T-cell (primary cell): ENCODE measurements at regions not wholly inside any gene's neighbourhood (a gene's known extent, or its start where the extent isn't known, plus 50 kb on each side); places are given as distances from the start of the nearest gene placed in this dataset.

Source experiments
- ATAC-seq, 4 experiments: fragments of 200-7000 bp in 3 of 4; fragments of 150-1000 bp in 1 of 4; cut with Tn5 transposase; replicated peaks in 1 of 4; 1 replicate in 3 of 4; 2 replicates in 1 of 4; pipeline ENCODE4 v1.10.0; 2021; ENCODE audit warnings: moderate library complexity in 3 of 4, mild to moderate bottlenecking in 2 of 4, moderate number of reproducible peaks in 1 of 4
- CTCF ChIA-PET, 2 donors: fragments of 300-600 bp; sonication (Branson Sonifier 250); formaldehyde crosslinking; loops; one replicate each; lab custom pipeline; 2022; ENCODE audit warnings: antibody characterized with exemption in 2 of 2; lab: Charles Lee
- POLR2A ChIA-PET, 2 donors: fragments of 300-600 bp; sonication (Branson Sonifier 250); formaldehyde crosslinking; loops; one replicate each; lab custom pipeline; 2022; ENCODE audit warnings: antibody characterized with exemption in 2 of 2; lab: Charles Lee
- DNase-seq, 35 experiments: peaks; one replicate each; pipeline versions ENCODE4 v3.0.0 to v3.0.0-alpha.2; 2013 to 2023
- H3K27ac ChIP-seq: one replicate; pipeline ENCODE4 v1.5.1; 2013; ENCODE audit warnings: low read length
- H3K27me3 ChIP-seq, 2 experiments: replicated peaks in 1 of 2; 1 replicate in 1 of 2; 2 replicates in 1 of 2; pipeline versions ENCODE4 v1.6.1 to v1.7.0; 2013; ENCODE audit warnings: low read length in 1 of 2, mixed read lengths in 1 of 2; ENCODE audit not compliant: control insufficient read depth in 2 of 2, insufficient read depth in 2 of 2; ENCODE audit errors: extremely low read depth in 1 of 2
- H3K36me3 ChIP-seq, 2 donors: 1 replicate in 1 of 2; 2 replicates in 1 of 2; pipeline versions ENCODE4 v1.6.1 to v1.7.0; 2013; ENCODE audit warnings: low read length in 1 of 2; ENCODE audit not compliant: control insufficient read depth in 2 of 2, insufficient read depth in 1 of 2; ENCODE audit errors: extremely low read depth in 1 of 2
- H3K4me1 ChIP-seq, 2 experiments: 1 replicate in 1 of 2; 2 replicates in 1 of 2; pipeline versions ENCODE4 v1.6.1 to v1.7.0; 2013; ENCODE audit warnings: low read length in 2 of 2, mixed read lengths in 1 of 2; ENCODE audit not compliant: insufficient read depth in 2 of 2, control insufficient read depth in 1 of 2; ENCODE audit errors: extremely low read depth in 1 of 2
- H3K4me3 ChIP-seq, 2 donors: 1 replicate in 1 of 2; 2 replicates in 1 of 2; pipeline versions ENCODE4 v1.5.1 to v1.7.0; 2013; ENCODE audit warnings: mild to moderate bottlenecking in 2 of 2, low read length in 1 of 2, moderate library complexity in 1 of 2; ENCODE audit not compliant: control insufficient read depth in 1 of 2; ENCODE audit errors: extremely low read depth in 1 of 2
- H3K9me3 ChIP-seq: 2 replicates; pipeline ENCODE4 v1.7.0; 2013
- H3K27ac Mint-ChIP-seq, 2 donors: one replicate each; pipeline ENCODE4 v1.8.0; 2020 to 2021; ENCODE audit warnings: mild to moderate bottlenecking in 2 of 2, mixed read lengths in 2 of 2
- H3K27me3 Mint-ChIP-seq, 2 donors: one replicate each; pipeline ENCODE4 v1.8.0; 2021 to 2022; ENCODE audit warnings: mixed read lengths in 2 of 2
- H3K36me3 Mint-ChIP-seq: one replicate; pipeline ENCODE4 v1.8.0; 2021; ENCODE audit warnings: mixed read lengths
- H3K4me1 Mint-ChIP-seq, 3 donors: one replicate each; pipeline ENCODE4 v1.8.0; 2020 to 2022; ENCODE audit warnings: mixed read lengths in 3 of 3, mild to moderate bottlenecking in 1 of 3
- H3K4me3 Mint-ChIP-seq, 3 donors: one replicate each; pipeline ENCODE4 v1.8.0; 2020 to 2022; ENCODE audit warnings: mild to moderate bottlenecking in 3 of 3, mixed read lengths in 3 of 3, moderate library complexity in 3 of 3
- H3K9me3 Mint-ChIP-seq, 3 donors: one replicate each; pipeline ENCODE4 v1.8.0; 2020 to 2022; ENCODE audit warnings: mixed read lengths in 3 of 3
- WGBS: methylation state at CpG from one replicate; pipeline ENCODE4 v1.1.5; 2013; ENCODE audit warnings: missing lambda C conversion rate; ENCODE audit not compliant: insufficient coverage; 5-methylcytosine and 5-hydroxymethylcytosine counted together

DNA sequence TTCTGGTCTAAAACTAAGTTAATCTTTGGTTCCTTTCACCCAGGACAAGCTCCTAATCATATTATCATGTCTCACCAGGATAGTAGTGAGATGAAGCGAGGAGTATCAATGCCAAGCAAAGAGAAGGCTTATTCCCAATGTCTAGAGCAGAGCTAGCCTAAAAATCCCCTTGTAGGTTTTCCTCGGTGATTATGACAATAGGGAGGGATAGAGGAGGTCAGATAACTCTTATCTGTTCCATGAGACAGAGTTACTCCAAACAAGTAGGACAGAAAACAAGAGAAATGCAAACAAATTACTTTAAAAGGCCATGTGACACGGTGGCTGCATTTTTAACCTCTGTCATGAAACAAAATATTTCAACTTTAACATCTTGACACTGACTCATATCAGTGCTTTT lies 623.1 kb downstream of the ADCYAP1 start:
- no peaks in the 10 kb centered on the region for H3K36me3 ChIP-seq
- H3K9me3 ChIP-seq: no peaks in the 10 kb centered on the region
- Mint-ChIP-seq H3K4me1 (no peaks in the 10 kb centered on the region), H3K27ac (no peak overlapping the region), H3K27me3 (no peaks in the 10 kb centered on the region), H3K36me3 (no peaks in the 10 kb centered on the region), H3K4me3 (no peak overlapping the region), H3K9me3 (peaks cover 3 to 9% (median 4%) of the 10 kb centered on the region in 3 donors)
- H3K27ac ChIP-seq: no peak overlapping the region
- POLR2A ChIA-PET: no interaction called here
- DNase-seq: no peak
- no peaks in the 10 kb centered on the region for H3K27me3 ChIP-seq
- no peak overlapping the region for H3K4me3 ChIP-seq
- WGBS: 60% methylated on average over 1 of the region's 3 CpGs
- H3K4me1 ChIP-seq: no peaks in the 10 kb centered on the region
- CTCF ChIA-PET: no interaction called here
- ATAC-seq: no peak

DNA sequence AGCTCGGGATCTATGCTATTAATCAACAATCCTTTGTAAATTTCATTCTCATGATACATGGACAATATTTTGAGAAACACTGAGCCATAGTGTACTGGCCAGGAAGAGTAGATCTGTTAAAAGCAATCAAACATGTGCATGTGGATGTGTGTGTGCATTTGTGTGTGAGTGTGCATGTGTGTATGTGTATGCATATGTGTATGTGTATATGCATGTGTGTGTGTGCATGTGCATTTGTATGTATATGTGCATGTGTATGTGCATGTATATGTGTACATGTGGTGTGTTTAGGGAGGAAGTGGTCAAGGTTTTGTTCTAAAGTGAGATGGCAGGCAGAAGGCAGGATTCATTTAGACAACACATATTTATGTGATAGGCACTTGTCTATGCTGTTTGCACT lies 623.8 kb downstream of the ADCYAP1 start:
- no peak overlapping the region for H3K27ac Mint-ChIP-seq
- WGBS: no CpG with 5 or more reads among the region's 1 CpG
- no peaks in the 10 kb centered on the region for H3K4me1 ChIP-seq

DNA sequence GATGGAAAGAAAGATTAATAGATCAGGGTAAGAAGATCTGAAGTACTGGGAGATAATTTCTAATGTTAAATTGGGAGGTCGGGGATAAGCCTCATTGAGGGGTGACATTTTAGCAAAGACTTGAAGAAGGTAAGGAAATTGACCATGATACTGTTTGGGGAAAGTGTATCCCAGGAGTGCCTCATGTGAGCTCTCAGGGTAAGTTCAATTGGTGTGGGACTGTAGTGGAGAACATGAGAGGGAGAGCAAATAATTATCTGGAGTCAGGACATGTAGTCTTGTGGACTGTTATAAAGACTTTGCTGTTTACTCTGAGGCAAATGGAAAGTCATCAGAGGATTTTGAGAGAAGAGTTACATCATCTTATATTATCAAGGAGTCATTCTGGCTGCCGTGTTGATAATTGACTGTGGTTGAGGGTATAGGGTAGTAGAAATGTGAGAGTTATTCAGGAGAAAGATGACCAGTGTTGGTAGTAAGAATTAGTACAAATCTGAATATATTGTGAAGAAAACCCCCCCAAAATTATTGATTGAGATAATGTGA lies 624.4 kb downstream of the ADCYAP1 start:
- Histone ChIP-seq H3K4me3 (no peak overlapping the region), H3K4me1 (no peaks in the 10 kb centered on the region), H3K36me3 (no peaks in the 10 kb centered on the region), H3K27me3 (no peaks in the 10 kb centered on the region), H3K27ac (no peak overlapping the region), H3K9me3 (no peaks in the 10 kb centered on the region)
- CTCF ChIA-PET: no interaction called here
- no peak overlapping the region for H3K4me3 Mint-ChIP-seq
- 67% methylated on average over 1 of the region's 2 CpGs for WGBS
- ATAC-seq (no peak), DNase-seq (no peak)
- H3K9me3 Mint-ChIP-seq: peaks cover 3 to 9% (median 4%) of the 10 kb centered on the region in 3 donors
- no peaks in the 10 kb centered on the region for H3K4me1 Mint-ChIP-seq
- H3K27ac Mint-ChIP-seq: no peak overlapping the region
- H3K27me3 Mint-ChIP-seq: no peaks in the 10 kb centered on the region
- no peaks in the 10 kb centered on the region for H3K36me3 Mint-ChIP-seq
- POLR2A ChIA-PET: no interaction called here

More for the DNA sequence above, 623.8 kb downstream of the ADCYAP1 start:
- Histone ChIP-seq H3K9me3 (no peaks in the 10 kb centered on the region), H3K27ac (no peak overlapping the region), H3K27me3 (no peaks in the 10 kb centered on the region), H3K4me3 (no peak overlapping the region), H3K36me3 (no peaks in the 10 kb centered on the region)
- Mint-ChIP-seq H3K27me3 (no peaks in the 10 kb centered on the region), H3K9me3 (peaks cover 3 to 9% (median 4%) of the 10 kb centered on the region in 3 donors), H3K4me3 (no peak overlapping the region), H3K4me1 (no peaks in the 10 kb centered on the region), H3K36me3 (no peaks in the 10 kb centered on the region)
- ChIA-PET CTCF (no interaction called here), POLR2A (no interaction called here)
- DNase-seq: no peak
- no peak for ATAC-seq

DNA sequence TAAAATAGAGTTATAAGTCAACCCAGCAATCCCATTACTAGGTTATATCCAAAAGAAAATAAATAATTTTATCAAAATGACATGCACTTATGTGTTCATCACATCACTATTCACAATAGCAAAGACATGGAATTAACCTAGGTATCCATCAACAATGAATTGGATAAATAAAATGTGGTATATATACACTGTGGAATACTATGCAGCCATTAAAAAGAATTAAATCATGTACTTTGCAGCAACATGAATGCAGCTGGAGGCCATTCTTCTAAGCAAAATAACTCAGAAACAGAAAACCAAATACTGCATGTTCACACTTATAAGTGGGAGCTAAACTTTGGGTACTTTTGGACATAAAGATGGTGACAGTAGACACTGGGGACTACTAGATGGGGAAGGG lies 626.0 kb downstream of the ADCYAP1 start:
- no peak overlapping the region for H3K4me3 Mint-ChIP-seq
- ATAC-seq: no peak
- no peaks in the 10 kb centered on the region for H3K4me1 Mint-ChIP-seq
- H3K27me3 Mint-ChIP-seq: no peaks in the 10 kb centered on the region
- no peak overlapping the region for H3K27ac Mint-ChIP-seq
- no peak overlapping the region for H3K4me3 ChIP-seq
- POLR2A ChIA-PET: no interaction called here
- no peak for DNase-seq
- H3K27ac ChIP-seq: no peak overlapping the region
- H3K36me3 Mint-ChIP-seq: no peaks in the 10 kb centered on the region
- H3K9me3 Mint-ChIP-seq: peaks cover 3 to 9% (median 4%) of the 10 kb centered on the region in 3 donors
- no peaks in the 10 kb centered on the region for H3K9me3 ChIP-seq
- CTCF ChIA-PET: no interaction called here
- H3K36me3 ChIP-seq: no peaks in the 10 kb centered on the region
- no peaks in the 10 kb centered on the region for H3K27me3 ChIP-seq
- no peaks in the 10 kb centered on the region for H3K4me1 ChIP-seq

DNA sequence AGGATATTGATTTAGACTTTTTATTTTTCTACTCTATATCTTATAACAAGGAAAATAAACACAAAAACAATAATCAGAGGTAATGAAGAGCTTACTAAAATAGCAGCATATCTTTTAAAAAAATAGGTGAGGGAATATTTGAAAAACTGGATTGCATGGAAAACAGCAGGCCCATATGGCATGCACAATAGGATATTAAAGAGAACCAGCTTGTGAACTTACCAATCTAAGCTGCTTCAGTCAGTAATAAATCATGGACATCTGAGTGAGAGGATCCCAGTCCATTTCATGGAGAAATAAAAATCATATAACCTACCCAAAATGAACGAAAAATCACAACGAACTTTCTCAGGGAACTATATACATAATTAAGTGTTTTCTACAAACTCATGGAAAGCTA lies 634.6 kb downstream of the ADCYAP1 start:
- Histone ChIP-seq H3K27me3 (no peaks in the 10 kb centered on the region), H3K4me3 (no peak overlapping the region), H3K27ac (no peak overlapping the region), H3K4me1 (no peaks in the 10 kb centered on the region), H3K36me3 (no peaks in the 10 kb centered on the region), H3K9me3 (no peaks in the 10 kb centered on the region)
- no peak overlapping the region for H3K4me3 Mint-ChIP-seq
- no peak for ATAC-seq
- peaks cover 0 to 18% (median 5%) of the 10 kb centered on the region in 3 donors for H3K9me3 Mint-ChIP-seq
- no CpG with 5 or more reads among the region's 2 CpGs for WGBS
- POLR2A ChIA-PET: interaction anchor here in 1 of 2 donors (0.6 kb wide), 1 partner anchor 532 kb away, joined by 3 read pairs; no protein-coding TSS in a partner anchor
- H3K27ac Mint-ChIP-seq: no peak overlapping the region
- H3K36me3 Mint-ChIP-seq: no peaks in the 10 kb centered on the region
- no peak for DNase-seq
- CTCF ChIA-PET: no interaction called here
- H3K27me3 Mint-ChIP-seq: no peaks in the 10 kb centered on the region
- H3K4me1 Mint-ChIP-seq: no peaks in the 10 kb centered on the region

DNA sequence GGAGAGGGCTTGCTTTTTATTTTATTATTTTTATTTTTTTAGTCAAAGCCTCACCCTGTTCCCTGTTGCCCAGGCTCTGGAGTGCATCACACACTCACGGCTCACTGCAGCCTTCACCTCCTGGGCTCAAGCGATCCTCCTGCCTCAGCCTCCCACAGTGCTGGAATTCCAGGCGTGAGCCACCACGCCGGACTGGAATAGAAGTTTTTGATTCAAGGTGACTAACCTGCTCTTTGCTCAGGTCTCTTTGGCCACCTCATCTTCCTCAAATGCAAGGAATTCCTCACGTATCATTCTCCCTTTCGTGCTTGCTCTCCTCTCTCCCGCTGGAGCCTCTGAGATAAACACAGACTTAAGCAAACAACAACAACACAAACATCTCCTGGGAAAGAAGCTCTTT lies 636.8 kb downstream of the ADCYAP1 start:
- ChIA-PET POLR2A (interaction anchor here in 1 of 2 donors (0.6 kb wide), 1 partner anchor 33 kb away, joined by 3 read pairs; no protein-coding TSS in a partner anchor), CTCF (no interaction called here)
- no peak overlapping the region for H3K4me3 Mint-ChIP-seq

More for the DNA sequence above, 636.8 kb downstream of the ADCYAP1 start:
- H3K27ac ChIP-seq: no peak overlapping the region
- Mint-ChIP-seq H3K36me3 (no peaks in the 10 kb centered on the region), H3K9me3 (peaks cover 0 to 14% (median 5%) of the 10 kb centered on the region in 3 donors), H3K27me3 (no peaks in the 10 kb centered on the region), H3K4me1 (no peaks in the 10 kb centered on the region), H3K27ac (no peak overlapping the region)
- no peak overlapping the region for H3K4me3 ChIP-seq
- H3K36me3 ChIP-seq: no peaks in the 10 kb centered on the region
- no peaks in the 10 kb centered on the region for H3K9me3 ChIP-seq
- ATAC-seq (no peak), DNase-seq (no peak)
- H3K4me1 ChIP-seq: no peaks in the 10 kb centered on the region
- H3K27me3 ChIP-seq: no peaks in the 10 kb centered on the region
- 87% methylated on average over 8 of the region's 8 CpGs for WGBS
